ENCODE measurements at regions not wholly inside any gene's neighbourhood (a gene's known extent, or its start where the extent isn't known, plus 50 kb on each side); places are given as distances from the start of the nearest gene placed in this dataset.
A peak's percentile ranks its signal among the peaks of the same experiment; 100 is the strongest.
"Not testable (repeated sequence)": the region's sequence is repeated elsewhere in the genome, so short reads cannot be mapped to it uniquely, and the experiment has no call there.

- H3K4me1 ChIP-seq (ENCODE audit: low read depth), result no peaks in the 10 kb centered on the region
- H3K9me3 ChIP-seq, result no peaks in the 10 kb centered on the region
- TF ChIP-seq CTCF (IDR thresholded peaks at IDR 0.05), result no peak
- DNase-seq (peak in 1 of 3 donors; percentile 8), ATAC-seq (no peak)
- H3K36me3 ChIP-seq (ENCODE audit: low read depth), result no peaks in the 10 kb centered on the region
- no peak overlapping the region for H3K4me3 ChIP-seq
- intact Hi-C loops (cut with DNase I, micrococcal nuclease), result no loop called here
Measured at GRCh38 chr17:27153005-27153404, 140.9 kb upstream of the WSB1 start.

GRCh38 chr17:27155866-27156265 lies 138.0 kb upstream of the WSB1 start:
- DNase-seq, result peak in 1 of 3 donors; percentile 28
- no peak for ATAC-seq
- H3K9me3 ChIP-seq, result no peaks in the 10 kb centered on the region
- no peaks in the 10 kb centered on the region for H3K4me1 ChIP-seq (ENCODE audit: low read depth)
- intact Hi-C loops (cut with DNase I, micrococcal nuclease), result no loop called here
- TF ChIP-seq CTCF (IDR thresholded peaks at IDR 0.05), result no peak
- no peaks in the 10 kb centered on the region for H3K36me3 ChIP-seq (ENCODE audit: low read depth)
- no peak overlapping the region for H3K4me3 ChIP-seq

GRCh38 chr17:27157297-27157696 lies 136.6 kb upstream of the WSB1 start:
- ATAC-seq, result no peak
- Histone ChIP-seq H3K4me1 (ENCODE audit: low read depth) (no peaks in the 10 kb centered on the region), H3K36me3 (ENCODE audit: low read depth) (no peaks in the 10 kb centered on the region), H3K4me3 (no peak overlapping the region), H3K9me3 (no peaks in the 10 kb centered on the region)
- TF ChIP-seq CTCF (IDR thresholded peaks at IDR 0.05), result no peak
- no peak for DNase-seq
- intact Hi-C loops (cut with DNase I, micrococcal nuclease), result no loop called here

GRCh38 chr17:27157898-27158297 lies 136.0 kb upstream of the WSB1 start:
- no peak for TF ChIP-seq CTCF (IDR thresholded peaks at IDR 0.05)
- no peak overlapping the region for H3K4me3 ChIP-seq
- ATAC-seq, result no peak
- peak in 1 of 3 donors; percentile 8 for DNase-seq
- intact Hi-C loops (cut with DNase I, micrococcal nuclease), result no loop called here
- H3K4me1 ChIP-seq (ENCODE audit: low read depth), result no peaks in the 10 kb centered on the region
- no peaks in the 10 kb centered on the region for H3K9me3 ChIP-seq
- no peaks in the 10 kb centered on the region for H3K36me3 ChIP-seq (ENCODE audit: low read depth)

GRCh38 chr17:27158382-27158781 lies 135.5 kb upstream of the WSB1 start:
- Histone ChIP-seq H3K36me3 (ENCODE audit: low read depth) (no peaks in the 10 kb centered on the region), H3K4me1 (ENCODE audit: low read depth) (no peaks in the 10 kb centered on the region), H3K4me3 (no peak overlapping the region), H3K9me3 (no peaks in the 10 kb centered on the region)
- ATAC-seq, result no peak
- TF ChIP-seq CTCF (IDR thresholded peaks at IDR 0.05), result no peak
- DNase-seq, result peak in 1 of 3 donors; percentile 29
- intact Hi-C loops (cut with DNase I, micrococcal nuclease), result no loop called here

GRCh38 chr17:27180322-27180721 lies 113.6 kb upstream of the WSB1 start:
- TF ChIP-seq CTCF (IDR thresholded peaks at IDR 0.05), result no peak
- DNase-seq (no peak), ATAC-seq (no peak)
- H3K4me1 ChIP-seq (ENCODE audit: low read depth), result no peaks in the 10 kb centered on the region
- H3K36me3 ChIP-seq (ENCODE audit: low read depth), result no peaks in the 10 kb centered on the region
- intact Hi-C loops (cut with DNase I, micrococcal nuclease), result no loop called here
- H3K9me3 ChIP-seq, result peaks cover 2% of the 10 kb centered on the region
- no peak overlapping the region for H3K4me3 ChIP-seq

- H3K4me1 ChIP-seq (ENCODE audit: low read depth); H3K9me3 ChIP-seq; H3K4me3 ChIP-seq; ATAC-seq; H3K36me3 ChIP-seq (ENCODE audit: low read depth); intact Hi-C loops (cut with DNase I, micrococcal nuclease); DNase-seq: not testable (repeated sequence)
Measured at GRCh38 chr17:27181379-27181925, 112.5 kb upstream of the WSB1 start.
